ENCODE measurements at regions not wholly inside any gene's neighbourhood (a gene's known extent, or its start where the extent isn't known, plus 50 kb on each side); places are given as distances from the start of the nearest gene placed in this dataset.
"Not testable (repeated sequence)": the region's sequence is repeated elsewhere in the genome, so short reads cannot be mapped to it uniquely, and the experiment has no call there.

DNA sequence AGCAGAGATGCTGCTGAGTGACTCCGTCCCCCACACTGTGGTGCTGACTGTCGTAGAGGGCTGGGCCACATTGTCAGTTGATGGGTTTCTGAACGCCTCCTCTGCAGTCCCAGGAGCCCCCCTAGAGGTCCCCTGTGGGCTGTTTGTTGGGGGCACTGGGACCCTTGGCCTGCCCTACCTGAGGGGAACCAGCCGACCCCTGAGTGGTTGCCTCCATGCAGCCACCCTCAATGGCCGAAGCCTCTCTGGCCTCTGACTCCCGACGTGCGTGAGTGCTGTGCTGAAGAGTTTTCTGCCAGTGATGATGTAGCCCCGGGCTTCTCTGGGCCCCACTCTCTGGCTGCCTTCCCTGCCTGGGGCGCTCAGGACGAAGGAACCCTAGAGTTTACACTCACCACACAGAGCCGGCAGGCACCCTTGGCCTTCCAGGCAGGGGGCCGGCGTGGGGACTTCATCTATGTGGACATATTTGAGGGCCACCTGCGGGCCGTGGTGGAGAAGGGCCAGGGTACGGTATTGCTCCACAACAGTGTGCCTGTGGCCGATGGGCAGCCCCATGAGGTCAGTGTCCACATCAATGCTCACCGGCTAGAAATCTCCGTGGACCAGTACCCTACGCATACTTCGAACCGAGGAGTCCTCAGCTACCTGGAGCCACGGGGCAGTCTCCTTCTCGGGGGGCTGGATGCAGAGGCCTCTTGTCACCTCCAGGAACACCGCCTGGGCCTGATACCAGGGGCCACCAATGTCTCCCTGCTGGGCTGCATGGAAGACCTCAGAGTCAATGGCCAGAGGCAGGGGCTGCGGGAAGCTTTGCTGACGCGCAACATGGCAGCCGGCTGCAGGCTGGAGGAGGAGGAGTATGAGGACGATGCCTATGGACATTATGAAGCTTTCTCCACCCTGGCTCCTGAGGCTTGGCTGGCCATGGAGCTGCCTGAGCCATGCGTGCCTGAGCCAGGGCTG is 181.1 kb downstream of the TBC1D2B start:
- DNase-seq (ENCODE audit: low read depth in 2 of 2), result not testable (repeated sequence)

DNA sequence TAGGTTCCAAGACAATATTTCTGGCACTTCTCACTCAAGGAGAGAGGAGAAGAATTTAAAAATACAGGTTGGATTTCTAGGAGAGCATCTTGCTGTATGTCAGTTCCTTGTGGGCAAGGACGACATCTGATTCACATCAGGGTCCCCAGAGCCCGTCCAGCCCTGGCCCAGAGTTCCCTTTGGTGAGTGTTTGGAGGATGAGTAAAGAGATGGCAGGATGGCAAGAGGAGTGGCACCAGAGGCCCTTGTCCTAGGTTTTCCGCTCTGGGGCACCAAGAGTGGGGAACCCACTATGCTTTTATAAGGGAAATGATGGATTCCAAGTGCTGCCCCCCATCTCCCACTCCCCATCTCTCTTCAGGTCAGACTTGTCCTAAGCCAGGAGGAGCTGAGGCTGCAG is 181.8 kb downstream of the TBC1D2B start:
- no peak for DNase-seq (ENCODE audit: low read depth in 2 of 2)

- DNase-seq (ENCODE audit: low read depth in 2 of 2), result not testable (repeated sequence)
Measured at GRCh38 chr15:77895145-77895544, 182.4 kb downstream of the TBC1D2B start.

DNA sequence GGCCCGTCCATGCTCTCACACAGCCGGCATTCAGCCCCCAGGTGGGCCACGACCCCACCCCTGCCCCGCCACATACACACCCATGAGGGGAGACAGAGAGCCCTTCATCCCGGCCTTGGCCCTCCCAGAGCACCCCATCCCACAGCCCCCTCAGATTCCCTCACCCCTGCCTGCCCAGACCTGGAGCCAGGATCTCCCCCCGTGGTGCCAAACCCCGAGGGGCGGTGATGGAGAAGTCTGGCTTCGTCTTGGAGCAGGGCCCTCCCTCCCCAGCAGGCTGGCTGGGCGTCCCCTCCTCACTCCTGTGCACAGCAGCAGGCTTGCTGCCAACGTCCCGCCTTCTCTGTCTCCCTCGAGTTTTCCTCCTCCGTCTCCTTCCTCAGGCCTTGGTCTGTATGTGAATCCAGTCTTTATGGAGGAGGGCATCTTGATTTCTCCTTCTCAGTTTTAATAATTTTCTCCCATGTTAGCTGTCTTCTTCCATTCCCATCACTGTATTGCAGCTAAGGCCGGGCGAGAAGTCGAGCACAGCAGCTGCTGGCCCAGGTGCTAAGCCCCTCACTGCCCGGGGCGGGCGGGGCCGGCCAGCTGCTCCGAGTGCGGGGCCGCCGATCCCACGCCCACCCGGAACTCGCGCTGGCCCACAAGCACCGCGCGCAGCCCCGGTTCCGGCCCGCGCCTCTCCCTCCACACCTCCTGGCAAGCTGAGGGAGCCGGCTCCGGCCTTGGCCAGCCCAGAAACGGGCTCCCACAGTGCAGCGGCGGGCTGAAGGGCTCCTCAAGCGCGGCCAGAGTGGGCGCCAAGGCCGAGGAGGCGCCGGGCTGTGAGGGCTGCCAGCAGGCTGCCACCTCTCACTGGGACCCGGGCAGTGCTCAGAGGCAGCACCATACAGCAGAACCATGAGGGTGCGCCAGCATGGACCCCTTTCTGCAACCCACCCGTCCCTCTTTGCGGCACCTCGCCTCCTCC is 183.6 kb downstream of the TBC1D2B start:
- DNase-seq (ENCODE audit: low read depth in 2 of 2), result not testable (repeated sequence)

DNA sequence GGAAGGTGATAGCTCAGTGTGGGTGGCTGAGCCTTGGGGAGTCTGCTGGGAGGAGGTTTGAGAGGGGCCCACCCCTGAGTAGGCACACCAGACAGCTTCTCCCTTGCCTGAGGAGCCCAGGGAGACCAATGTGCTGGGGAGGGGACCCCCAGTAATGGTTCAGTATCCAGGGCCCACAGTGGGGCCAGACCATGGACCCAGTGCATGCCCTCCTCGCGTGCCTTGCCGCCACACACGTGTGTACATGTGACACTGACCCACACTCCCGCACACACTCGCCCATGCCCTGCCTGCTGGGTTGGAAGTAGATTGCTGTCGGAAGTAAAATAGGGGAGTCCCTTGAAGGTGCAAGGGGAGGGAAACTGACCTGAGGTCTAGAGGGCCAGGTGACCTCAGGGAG is 184.3 kb downstream of the TBC1D2B start:
- DNase-seq (ENCODE audit: low read depth in 2 of 2), result not testable (repeated sequence)

DNA sequence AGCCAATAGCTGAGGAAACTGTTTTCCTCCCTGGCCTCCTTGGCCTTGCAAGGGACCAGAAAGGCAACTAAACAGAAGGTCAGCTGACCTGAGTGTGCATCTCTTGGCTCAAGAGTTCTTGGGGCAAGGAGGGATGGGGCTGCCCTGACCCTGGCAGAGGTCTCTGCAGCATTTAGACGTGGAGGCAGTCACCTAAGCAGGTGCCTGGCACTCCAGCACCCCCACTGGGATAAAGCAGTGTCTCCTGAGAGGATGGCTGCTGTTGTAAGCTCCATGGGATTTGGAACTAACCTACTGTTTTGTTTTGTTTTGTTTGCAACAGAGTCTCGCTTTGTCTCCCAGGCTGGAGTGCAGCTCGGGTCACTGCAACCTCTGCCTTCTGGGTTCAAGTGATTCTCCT is 185.2 kb downstream of the TBC1D2B start:
- DNase-seq (ENCODE audit: low read depth in 2 of 2), result no peak

DNA sequence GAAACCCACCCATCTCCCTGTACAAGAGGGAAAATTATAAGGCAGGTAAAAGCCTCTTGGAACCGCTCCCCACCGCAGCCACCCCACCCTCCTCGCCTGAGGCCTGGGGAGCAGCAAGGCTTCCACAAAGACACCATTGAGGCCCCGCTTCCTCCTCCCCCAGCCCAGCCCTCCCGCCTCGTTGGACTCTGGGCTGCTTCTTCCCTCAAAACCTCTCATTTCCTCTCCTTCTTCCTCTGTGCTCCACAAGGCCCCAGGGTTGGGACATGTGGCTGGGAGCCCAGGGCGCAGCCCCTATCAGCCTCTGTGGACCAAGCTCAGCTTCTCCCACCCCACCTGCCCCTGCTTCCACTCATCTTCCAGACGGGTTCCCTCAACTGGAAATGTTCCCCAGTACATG is 185.6 kb downstream of the TBC1D2B start:
- DNase-seq (ENCODE audit: low read depth in 2 of 2), result not testable (repeated sequence)

DNA sequence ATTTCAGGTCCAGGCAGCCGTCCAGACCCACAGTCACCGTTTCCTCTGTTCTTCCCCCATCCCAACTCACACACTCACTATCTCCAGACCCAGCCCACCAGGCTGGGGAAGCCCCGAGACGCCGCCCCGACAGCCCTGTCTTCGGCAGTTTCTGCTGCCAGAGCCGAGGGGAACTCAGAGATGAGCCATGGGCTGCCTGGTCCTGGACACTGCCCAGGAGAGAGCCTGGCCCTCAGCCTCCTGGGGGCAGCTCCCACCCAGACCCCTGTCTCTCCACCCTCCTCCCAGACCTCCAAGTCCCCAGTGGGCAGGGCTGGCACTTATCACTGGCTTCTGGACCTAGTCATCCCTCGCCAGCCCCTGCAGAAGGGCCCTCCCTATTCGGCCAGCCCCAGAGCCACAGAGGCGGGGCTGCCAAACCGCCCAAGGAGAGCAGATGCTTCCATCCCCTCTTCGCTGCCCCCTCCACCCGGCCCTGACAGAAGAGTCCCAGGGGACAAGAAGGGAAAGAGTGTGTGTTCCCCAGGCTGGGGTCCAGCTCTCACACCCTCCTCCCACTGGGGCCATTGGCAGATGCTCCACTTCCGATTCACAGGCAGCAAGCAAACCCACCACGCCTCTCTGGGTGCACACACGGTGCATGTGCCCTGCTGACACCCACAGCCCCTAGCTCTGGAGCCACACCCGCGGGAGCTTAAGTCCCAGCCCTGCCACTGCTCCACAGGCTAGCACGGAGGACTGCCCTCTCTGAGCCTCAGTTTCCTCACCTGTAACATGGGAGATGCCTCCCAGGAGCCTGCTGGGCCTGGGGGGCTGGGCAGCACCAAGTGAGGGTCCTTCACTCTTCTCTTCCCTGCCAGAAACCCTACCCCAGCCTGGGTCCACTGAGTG is 186.4 kb downstream of the TBC1D2B start:
- not testable (repeated sequence) for DNase-seq (ENCODE audit: low read depth in 2 of 2)

DNA sequence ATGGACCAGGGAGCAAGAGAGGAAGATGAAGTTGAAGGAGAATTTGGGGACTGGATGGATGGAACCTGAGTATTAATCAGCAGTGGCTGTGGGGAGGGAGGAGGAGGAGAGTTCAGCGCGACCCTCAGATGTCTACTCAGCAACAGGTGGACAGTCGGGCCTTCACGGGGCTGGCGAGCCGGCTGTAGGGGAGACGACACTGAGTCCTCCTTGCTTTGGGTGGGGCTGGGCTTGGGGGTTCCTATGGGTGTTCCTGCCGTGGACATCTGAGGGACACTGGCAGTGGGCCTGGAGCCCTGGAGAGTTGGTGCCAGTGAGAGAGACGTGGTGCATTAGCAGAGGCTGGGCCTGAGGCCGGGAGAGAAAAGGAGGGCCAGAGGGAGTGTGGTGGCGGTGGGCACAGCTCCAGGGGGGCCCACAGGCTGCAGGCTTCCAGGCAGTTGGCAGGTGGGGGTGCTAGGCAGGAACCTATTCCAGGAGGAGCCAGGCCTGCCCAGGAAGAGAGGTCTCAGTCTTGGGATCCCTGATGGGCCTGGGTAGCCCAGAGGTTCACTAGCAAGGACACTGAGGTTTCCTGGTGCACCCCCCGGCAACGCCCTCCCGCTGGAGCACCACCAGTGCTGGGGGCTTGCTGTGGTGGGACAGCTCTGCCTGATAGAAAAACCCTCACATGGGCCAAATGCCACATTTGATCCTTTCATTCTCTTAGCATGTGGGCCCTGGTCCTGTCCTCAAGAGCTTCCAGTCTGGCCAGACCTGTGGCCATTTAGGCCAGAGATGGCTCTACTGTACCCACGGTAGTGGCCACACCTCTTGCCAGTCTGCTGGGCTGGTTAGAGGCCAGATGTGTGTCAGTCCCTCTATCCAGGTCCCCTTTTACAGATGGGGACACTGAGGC is 187.4 kb downstream of the TBC1D2B start:
- not testable (repeated sequence) for DNase-seq (ENCODE audit: low read depth in 2 of 2)

GRCh38 chr15:77889009-77889806 is 188.3 kb downstream of the TBC1D2B start:
- no peak for DNase-seq (ENCODE audit: low read depth in 2 of 2)

GRCh38 chr15:77887563-77888429 is 189.7 kb downstream of the TBC1D2B start:
- DNase-seq (ENCODE audit: low read depth in 2 of 2), result not testable (repeated sequence)

DNA sequence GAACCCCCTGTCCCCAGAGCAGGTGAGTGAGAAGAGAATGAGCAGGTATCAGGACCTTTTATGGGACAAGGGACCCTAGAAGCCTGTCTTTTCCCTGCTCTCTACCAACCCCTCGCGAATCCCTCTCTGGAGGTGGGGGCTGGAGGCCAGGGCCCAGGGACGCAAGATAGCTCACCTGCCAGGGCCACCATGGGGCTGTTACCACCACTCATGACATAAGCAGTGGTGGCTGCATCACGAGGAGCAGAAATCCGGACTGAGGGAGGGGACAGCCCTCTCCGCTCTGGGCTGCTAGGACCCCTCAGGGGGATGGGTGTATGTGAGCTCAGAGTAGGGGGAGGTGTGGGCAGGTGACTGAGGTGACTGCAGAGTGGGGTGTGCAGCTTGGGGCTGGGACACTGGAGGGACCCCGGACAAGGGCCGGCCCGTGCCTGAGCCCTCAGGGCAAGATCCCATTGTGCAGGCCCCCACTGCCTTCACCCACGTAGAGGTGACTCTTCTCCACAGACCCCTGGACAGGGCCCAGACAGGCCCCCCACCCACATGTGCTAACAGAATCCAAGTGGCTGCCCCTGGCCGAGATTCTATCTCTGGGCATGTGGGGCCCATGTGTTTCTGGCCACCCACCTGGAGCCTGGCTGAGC is 190.6 kb downstream of the TBC1D2B start:
- DNase-seq (ENCODE audit: low read depth in 2 of 2), result no peak

DNA sequence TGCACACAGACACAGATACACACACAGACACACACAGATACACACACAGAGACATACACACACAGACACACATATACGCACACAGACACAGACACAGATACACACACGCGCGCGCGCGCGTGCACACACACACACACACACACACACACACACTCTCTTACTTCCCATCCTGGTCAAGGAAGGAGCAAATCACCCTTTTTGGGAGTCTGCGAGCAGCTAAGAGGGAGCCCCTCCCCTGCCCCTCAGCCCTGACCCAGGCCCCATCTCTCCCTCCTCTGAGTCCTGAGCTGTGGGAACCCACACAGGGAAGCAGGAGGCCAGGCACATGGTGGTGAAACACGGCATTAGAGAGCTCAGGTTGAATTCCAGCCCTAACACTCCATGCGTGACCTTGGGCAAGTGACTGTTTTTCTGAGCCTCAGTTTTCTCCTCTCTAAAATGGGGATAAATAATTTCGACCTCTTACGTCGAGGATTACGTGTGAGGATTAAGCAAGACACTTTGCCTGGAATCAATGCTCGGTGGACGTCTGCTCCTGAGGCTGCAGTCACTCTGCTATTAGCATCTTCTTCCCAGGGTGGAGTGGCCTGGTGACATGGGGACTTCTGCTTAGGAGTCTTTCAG is 191.5 kb downstream of the TBC1D2B start:
- not testable (repeated sequence) for DNase-seq (ENCODE audit: low read depth in 2 of 2)

DNA sequence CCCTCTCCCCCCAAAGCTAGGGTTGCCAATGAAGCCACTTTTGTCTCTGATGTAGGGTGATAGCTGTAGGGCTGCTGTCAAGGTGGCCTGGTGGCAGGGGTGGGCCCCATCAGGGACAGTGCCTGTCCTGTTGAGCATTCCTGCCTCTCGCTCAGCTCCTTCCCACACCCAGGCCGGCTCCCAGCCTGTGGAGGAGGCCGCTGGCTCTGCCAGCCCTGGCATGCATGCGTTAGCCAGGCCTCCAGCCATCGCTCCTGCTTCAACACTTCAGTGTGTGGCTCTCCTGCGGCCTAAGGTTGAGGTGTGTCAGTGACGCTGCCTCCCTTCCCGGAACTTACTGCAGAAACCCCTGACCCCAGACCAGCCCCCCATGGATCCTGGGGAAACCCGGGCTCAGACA is 194.5 kb downstream of the TBC1D2B start:
- not testable (repeated sequence) for DNase-seq (ENCODE audit: low read depth in 2 of 2)

DNA sequence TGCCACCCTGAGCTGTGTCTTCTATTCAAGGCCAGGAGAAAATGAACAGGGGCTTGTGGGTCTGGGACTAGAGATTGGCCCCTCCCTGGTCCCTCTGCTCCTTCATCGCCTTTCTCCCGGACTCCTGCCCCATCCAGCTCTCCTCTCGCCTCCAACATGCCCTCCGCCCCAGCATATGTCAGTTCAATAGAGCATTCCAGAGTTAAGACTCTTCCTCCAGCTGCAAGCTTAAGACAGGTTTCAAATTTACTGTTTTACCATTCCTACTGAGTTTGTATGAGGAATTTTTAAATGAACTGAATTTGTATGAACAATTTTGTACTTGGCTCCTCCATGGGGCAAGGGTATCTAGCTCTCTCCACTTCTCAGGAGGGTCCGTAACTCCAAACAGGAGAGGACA is 195.6 kb downstream of the TBC1D2B start:
- no peak for DNase-seq (ENCODE audit: low read depth in 2 of 2)

DNA sequence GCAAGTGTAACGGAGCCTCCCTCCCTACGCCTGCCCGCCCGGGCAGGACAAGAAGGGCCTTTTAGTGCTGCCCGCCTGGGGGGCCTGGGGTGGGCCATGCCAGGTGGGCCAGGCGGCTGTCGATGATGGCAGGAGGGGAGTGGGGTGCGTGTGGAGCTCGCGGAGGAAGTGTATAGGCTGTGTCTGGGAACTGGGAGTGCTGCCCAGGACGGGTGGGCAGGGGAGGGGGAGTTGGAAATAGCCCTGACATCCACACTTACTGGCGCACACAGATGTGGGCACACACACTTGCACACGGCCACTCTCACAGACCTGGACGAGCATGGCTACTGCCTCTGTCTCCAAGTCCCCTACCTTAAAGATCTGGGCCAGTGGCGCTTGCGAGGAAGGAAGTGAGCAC is 196.0 kb downstream of the TBC1D2B start:
- DNase-seq (ENCODE audit: low read depth in 2 of 2), result not testable (repeated sequence)

DNA sequence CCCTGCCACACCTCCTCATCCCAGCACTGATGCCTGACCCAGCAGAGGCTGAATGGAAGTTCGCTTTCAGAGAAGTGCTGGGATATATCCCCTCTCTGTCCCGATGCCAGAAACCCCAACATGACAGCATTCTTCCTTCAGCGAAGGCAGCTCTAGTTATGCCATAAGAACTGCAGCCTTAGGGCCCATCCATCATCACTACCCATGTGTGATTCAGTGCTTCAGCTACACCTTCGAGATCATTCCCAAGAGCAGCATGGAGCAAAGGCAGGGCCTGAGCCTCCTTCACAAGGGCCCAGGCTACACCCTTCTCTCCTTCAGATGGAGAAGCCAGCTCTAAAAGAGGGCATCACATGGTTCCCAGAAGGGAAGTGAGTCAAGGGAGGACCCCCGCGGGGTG is 198.0 kb downstream of the TBC1D2B start:
- not testable (repeated sequence) for DNase-seq (ENCODE audit: low read depth in 2 of 2)
